Stimulated activated CD4-positive, alpha-beta T cell treated with anti-CD3 and anti-CD28 coated beads, Interleukin-4, amount 100 ng/mL, for 24 hours (primary cell): ENCODE measurements at regions not wholly inside any gene's neighbourhood (a gene's known extent, or its start where the extent isn't known, plus 50 kb on each side); places are given as distances from the start of the nearest gene placed in this dataset.

ENCODE experiments used
- DNase-seq: peaks from one replicate; pipeline ENCODE4 v3.0.0-alpha.2; 2020

GRCh38 chr2:18856765-18857164, 267.4 kb upstream of the NT5C1B start:
- DNase-seq, result no peak

GRCh38 chr2:18855027-18855426, 265.7 kb upstream of the NT5C1B start:
- no peak for DNase-seq

- DNase-seq, result no peak
Measured at GRCh38 chr2:18849841-18850578, 260.6 kb upstream of the NT5C1B start.

GRCh38 chr2:18848646-18849045, 259.3 kb upstream of the NT5C1B start:
- no peak for DNase-seq

- no peak for DNase-seq
Measured at GRCh38 chr2:18845854-18846445, 256.6 kb upstream of the NT5C1B start.

GRCh38 chr2:18842836-18843235, 253.5 kb upstream of the NT5C1B start:
- DNase-seq, result no peak

GRCh38 chr2:18841248-18842150, 252.1 kb upstream of the NT5C1B start:
- DNase-seq, result no peak

- no peak for DNase-seq
Measured at GRCh38 chr2:18837240-18837639, 247.9 kb upstream of the NT5C1B start.

- DNase-seq, result no peak
Measured at GRCh38 chr2:18836436-18836835, 247.1 kb upstream of the NT5C1B start.

GRCh38 chr2:18835787-18836186, 246.4 kb upstream of the NT5C1B start:
- no peak for DNase-seq

- DNase-seq, result no peak
Measured at GRCh38 chr2:18834341-18834740, 245.0 kb upstream of the NT5C1B start.

GRCh38 chr2:18833941-18834340, 244.6 kb upstream of the NT5C1B start:
- no peak for DNase-seq

- no peak for DNase-seq
Measured at GRCh38 chr2:18831916-18832510, 242.6 kb upstream of the NT5C1B start.

- DNase-seq, result no peak
Measured at GRCh38 chr2:18830962-18831361, 241.6 kb upstream of the NT5C1B start.

GRCh38 chr2:18829976-18830375, 240.6 kb upstream of the NT5C1B start:
- no peak for DNase-seq

- DNase-seq, result no peak
Measured at GRCh38 chr2:18829251-18829902, 240.0 kb upstream of the NT5C1B start.

GRCh38 chr2:18828296-18828695, 238.9 kb upstream of the NT5C1B start:
- DNase-seq, result no peak

- no peak for DNase-seq
Measured at GRCh38 chr2:18825838-18826237, 236.5 kb upstream of the NT5C1B start.

- no peak for DNase-seq
Measured at GRCh38 chr2:18824915-18825314, 235.5 kb upstream of the NT5C1B start.

GRCh38 chr2:18824325-18824790, 235.0 kb upstream of the NT5C1B start:
- DNase-seq, result no peak

- DNase-seq, result no peak
Measured at GRCh38 chr2:18821431-18821830, 232.1 kb upstream of the NT5C1B start.

- no peak for DNase-seq
Measured at GRCh38 chr2:18820966-18821365, 231.6 kb upstream of the NT5C1B start.

GRCh38 chr2:18819566-18819965, 230.2 kb upstream of the NT5C1B start:
- DNase-seq, result no peak
